GM12878 (cell line): ENCODE measurements at regions not wholly inside any gene's neighbourhood (a gene's known extent, or its start where the extent isn't known, plus 50 kb on each side); places are given as distances from the start of the nearest gene placed in this dataset.

Source experiments
- ATAC-seq: fragments of 200-7000 bp; cut with Tn5 transposase; 3 replicates; pipeline ENCODE4 v1.9.1; 2020; ENCODE audit warnings: mild to moderate bottlenecking, moderate library complexity
- BruUV-seq: library from RNA; stranded (reverse); fragments of 400-500 nt; replicated peaks from 2 replicates; lab custom pipeline; 2021; lab: Mats Ljungman, UMichigan
- CTCF ChIA-PET: fragments of 300-600 bp; sonication (Branson Sonifier 250); formaldehyde crosslinking; extraction: SDS; loops from one replicate; lab custom pipeline; 2021; ENCODE audit warnings: inconsistent platforms; lab: Yijun Ruan, JAX
- POLR2A ChIA-PET: fragments of 350-600 bp; formaldehyde crosslinking; extraction: SDS; loops from one replicate; lab custom pipeline; 2021; ENCODE audit warnings: inconsistent platforms; lab: Charles Lee
- RAD21 ChIA-PET: fragments of 300-600 bp; sonication (Branson Sonifier 250); formaldehyde crosslinking; loops from one replicate; lab custom pipeline; 2023; ENCODE audit warnings: antibody characterized with exemption; ENCODE audit not compliant: unreplicated experiment; lab: Charles Lee
- SMC1A ChIA-PET: fragments of 300-600 bp; sonication (Branson Sonifier 250); formaldehyde crosslinking; loops from one replicate; lab custom pipeline; 2023; ENCODE audit not compliant: unreplicated experiment, uncharacterized antibody; lab: Charles Lee
- DNase-seq: peaks from one replicate; pipeline ENCODE4 v3.0.0-alpha.2; 2011; ENCODE audit warnings: low read depth, low spot score
- FAIRE-seq: peaks from 3 replicates; lab custom pipeline; 2011; peaks lifted over from hg19 to GRCh38; lab: Jason Lieb, UNC
- H2AFZ ChIP-seq: 2 replicates; pipeline ENCODE4 v1.6.0; 2011; ENCODE audit warnings: low read depth, low read length, control low read depth; ENCODE audit not compliant: control insufficient read depth
- H3K27ac ChIP-seq: 2 replicates; pipeline ENCODE4 v1.5.1; 2011; ENCODE audit warnings: control low read depth; ENCODE audit not compliant: control insufficient read depth, insufficient read depth
- H3K27me3 ChIP-seq, 2 experiments: replicated peaks in 1 of 2; 2 replicates each; pipeline versions ENCODE4 v1.6.0 to v1.6.1; 2011; ENCODE audit warnings: low read length in 1 of 2; ENCODE audit not compliant: control insufficient read depth in 2 of 2, insufficient read depth in 2 of 2
- H3K36me3 ChIP-seq, 2 experiments: 2 replicates each; pipeline ENCODE4 v1.5.1; 2011; ENCODE audit warnings: low read length in 1 of 2; ENCODE audit not compliant: control insufficient read depth in 2 of 2, insufficient read depth in 2 of 2
- H3K4me1 ChIP-seq: 2 replicates; pipeline ENCODE4 v1.6.1; 2011; ENCODE audit warnings: mild to moderate bottlenecking, low read length, moderate library complexity, mixed read lengths; ENCODE audit not compliant: control insufficient read depth, insufficient read depth
- H3K4me2 ChIP-seq: 2 replicates; pipeline ENCODE4 v1.6.0; 2011; ENCODE audit warnings: control low read depth; ENCODE audit not compliant: control insufficient read depth, insufficient read depth
- H3K4me3 ChIP-seq: fragments of 200-600 bp; sonication (generic); 2 replicates; pipeline ENCODE4 v1.5.1; 2016
- H3K79me2 ChIP-seq: 2 replicates; pipeline ENCODE4 v1.6.0; 2011; ENCODE audit warnings: low read length; ENCODE audit not compliant: control insufficient read depth, insufficient read depth
- H3K9ac ChIP-seq: 2 replicates; pipeline ENCODE4 v1.8.0; 2011; ENCODE audit warnings: low read length, control low read depth, mixed read lengths; ENCODE audit not compliant: control insufficient read depth, insufficient read depth
- H3K9me3 ChIP-seq: replicated peaks from 3 replicates; pipeline ENCODE4 v1.5.1; 2011; ENCODE audit warnings: mild to moderate bottlenecking, low read length; ENCODE audit not compliant: control insufficient read depth, insufficient read depth
- H4K20me1 ChIP-seq: 2 replicates; pipeline ENCODE4 v1.6.0; 2011; ENCODE audit not compliant: control insufficient read depth, insufficient read depth
- E4F1 ChIP-seq: fragments of 450-650 bp; IDR thresholded peaks from 2 replicates; pipeline ENCODE4 v1.6.1; 2018; ENCODE audit warnings: borderline replicate concordance, mild to moderate bottlenecking; ENCODE audit not compliant: partially characterized antibody
- HSF1 ChIP-seq: fragments of 150-350 bp; IDR thresholded peaks from 2 replicates; pipeline ENCODE4 v1.6.1; 2014; ENCODE audit warnings: mild to moderate bottlenecking, low read depth, low read length
- RAD51 ChIP-seq: fragments of 450-650 bp; IDR thresholded peaks from 2 replicates; pipeline ENCODE4 v1.6.1; 2016; ENCODE audit warnings: moderate library complexity, mild to moderate bottlenecking, inconsistent platforms
- RUNX3 ChIP-seq: IDR thresholded peaks from 2 replicates; pipeline ENCODE4 v1.6.1; 2012; ENCODE audit warnings: low read length, inconsistent platforms
- USF1 ChIP-seq: IDR thresholded peaks from 2 replicates; pipeline ENCODE4 v1.6.1; 2011; ENCODE audit warnings: borderline replicate concordance, low read depth, mild to moderate bottlenecking, moderate library complexity, mixed read lengths, low read length; ENCODE audit not compliant: insufficient read depth; ENCODE audit errors: extremely low read length
- ZZZ3 ChIP-seq: IDR thresholded peaks from 2 replicates; pipeline ENCODE4 v1.6.1; 2011; ENCODE audit warnings: low read depth; ENCODE audit not compliant: control insufficient read depth, insufficient read length
- WGBS: methylation state at CpG from one replicate; pipeline ENCODE4 v1.1.6; 2016; ENCODE audit warnings: low lambda C conversion rate; ENCODE audit not compliant: insufficient replicate concordance, insufficient coverage; ENCODE audit errors: missing lambda C conversion rate; 5-methylcytosine and 5-hydroxymethylcytosine counted together
- in situ Hi-C: fragments of 300-500 bp; cut with MboI; formaldehyde crosslinking; loops from 9 replicates; pipeline ENCODE4 v1.14.3; 2018; ENCODE audit warnings: mixed read lengths
- intact Hi-C: fragments of 100-400 bp; cut with micrococcal nuclease; formaldehyde crosslinking; loops from one replicate; pipeline ENCODE4 v1.14.2; 2022; ENCODE audit not compliant: unreplicated experiment

GRCh38 chr2:160702754-160703153 is 209.1 kb upstream of the RBMS1 start:
- H3K9ac ChIP-seq: no peak overlapping the region
- CTCF ChIA-PET: no interaction called here
- H2AFZ ChIP-seq: no peak overlapping the region
- H3K4me2 ChIP-seq: no peak overlapping the region
- BruUV-seq: no TSS peak
- no peaks in the 10 kb centered on the region for H3K9me3 ChIP-seq
- H3K79me2 ChIP-seq: no peaks in the 10 kb centered on the region
- TF ChIP-seq RAD51 (no peak), ZZZ3 (no peak), RUNX3 (no peak), USF1 (no peak), E4F1 (no peak), HSF1 (no peak)
- POLR2A ChIA-PET: no interaction called here
- no peaks in the 10 kb centered on the region for H4K20me1 ChIP-seq
- no peak for DNase-seq
- in situ Hi-C loops (no loop called here), intact Hi-C loops (loop anchor here (10.0 kb wide), 1 partner anchor 1908 kb away; the partner anchor contains the start of gene DAPL1)
- RAD21 ChIA-PET: no interaction called here
- no peak overlapping the region for H3K27ac ChIP-seq
- WGBS: 0% methylated on average over 1 of the region's 1 CpG
- H3K4me1 ChIP-seq: peaks cover 5% of the 10 kb centered on the region; the same call in 1 of the 2 replicates
- SMC1A ChIA-PET: no interaction called here
- no peak for FAIRE-seq
- no peaks in the 10 kb centered on the region for H3K27me3 ChIP-seq
- ATAC-seq: no peak
- no peak overlapping the region for H3K4me3 ChIP-seq
- no peaks in the 10 kb centered on the region for H3K36me3 ChIP-seq
